Endothelial cell (in vitro differentiated cells): ENCODE measurements at regions not wholly inside any gene's neighbourhood (a gene's known extent, or its start where the extent isn't known, plus 50 kb on each side); places are given as distances from the start of the nearest gene placed in this dataset.

Source experiments
- DNase-seq: peaks from one replicate; pipeline ENCODE4 v3.0.0; 2021; ENCODE audit warnings: low spot score
- H3K27ac Mint-ChIP-seq: one replicate; pipeline ENCODE4 v1.8.0; 2021; ENCODE audit warnings: mixed read lengths, inconsistent platforms; ENCODE audit not compliant: unreplicated experiment
- H3K27me3 Mint-ChIP-seq: one replicate; pipeline ENCODE4 v1.8.0; 2021; ENCODE audit warnings: mild to moderate bottlenecking, moderate library complexity, mixed read lengths, inconsistent platforms; ENCODE audit not compliant: unreplicated experiment
- H3K36me3 Mint-ChIP-seq: one replicate; pipeline ENCODE4 v1.8.0; 2021; ENCODE audit warnings: mild to moderate bottlenecking, low read depth, mixed read lengths, inconsistent platforms; ENCODE audit not compliant: unreplicated experiment
- H3K4me1 Mint-ChIP-seq: one replicate; pipeline ENCODE4 v1.8.0; 2021; ENCODE audit warnings: mild to moderate bottlenecking, mixed read lengths, inconsistent platforms; ENCODE audit not compliant: unreplicated experiment
- H3K4me3 Mint-ChIP-seq: one replicate; pipeline ENCODE4 v1.8.0; 2021; ENCODE audit warnings: mild to moderate bottlenecking, mixed read lengths, inconsistent platforms; ENCODE audit not compliant: unreplicated experiment
- H3K9me3 Mint-ChIP-seq: one replicate; pipeline ENCODE4 v1.8.0; 2021; ENCODE audit warnings: mixed read lengths, inconsistent platforms; ENCODE audit not compliant: unreplicated experiment
- CTCF ChIP-seq: fragments of 200-600 bp; sonication (generic); IDR thresholded peaks from one replicate; pipeline ENCODE4 v1.5.0; 2021; ENCODE audit warnings: antibody characterized with exemption; ENCODE audit not compliant: unreplicated experiment

GRCh38 chr7:88450874-88451273 is 144.2 kb upstream of the STEAP4 start:
- Mint-ChIP-seq H3K27ac (peak overlapping the region; percentile 87), H3K4me1 (peaks cover 9% of the 10 kb centered on the region), H3K4me3 (no peak overlapping the region), H3K36me3 (no peaks in the 10 kb centered on the region), H3K27me3 (no peaks in the 10 kb centered on the region), H3K9me3 (no peaks in the 10 kb centered on the region)
- no peak for DNase-seq
- TF ChIP-seq CTCF = no peak

GRCh38 chr7:88449410-88449809 is 142.7 kb upstream of the STEAP4 start:
- no peak for DNase-seq
- no peaks in the 10 kb centered on the region for H3K9me3 Mint-ChIP-seq
- H3K36me3 Mint-ChIP-seq = no peaks in the 10 kb centered on the region
- no peak overlapping the region for H3K4me3 Mint-ChIP-seq
- H3K4me1 Mint-ChIP-seq = peaks cover 9% of the 10 kb centered on the region
- no peaks in the 10 kb centered on the region for H3K27me3 Mint-ChIP-seq
- H3K27ac Mint-ChIP-seq = no peak overlapping the region
- TF ChIP-seq CTCF = no peak

- TF ChIP-seq CTCF = no peak
- no peaks in the 10 kb centered on the region for H3K4me1 Mint-ChIP-seq
- H3K27ac Mint-ChIP-seq = no peak overlapping the region
- H3K9me3 Mint-ChIP-seq = no peaks in the 10 kb centered on the region
- no peaks in the 10 kb centered on the region for H3K36me3 Mint-ChIP-seq
- no peak overlapping the region for H3K4me3 Mint-ChIP-seq
- no peak for DNase-seq
- no peaks in the 10 kb centered on the region for H3K27me3 Mint-ChIP-seq
These were observed 135.7 kb upstream of the STEAP4 start for GRCh38 chr7:88442413-88442812.

- TF ChIP-seq CTCF = no peak
These were observed 130.4 kb upstream of the STEAP4 start for GRCh38 chr7:88437132-88437531.

GRCh38 chr7:88432301-88432700 is 125.6 kb upstream of the STEAP4 start:
- no peaks in the 10 kb centered on the region for H3K4me1 Mint-ChIP-seq
- H3K4me3 Mint-ChIP-seq = no peak overlapping the region
- TF ChIP-seq CTCF = no peak
- H3K27me3 Mint-ChIP-seq = no peaks in the 10 kb centered on the region
- no peak overlapping the region for H3K27ac Mint-ChIP-seq
- no peaks in the 10 kb centered on the region for H3K36me3 Mint-ChIP-seq
- no peaks in the 10 kb centered on the region for H3K9me3 Mint-ChIP-seq
- DNase-seq = no peak

More at GRCh38 chr7:88437132-88437531, 130.4 kb upstream of the STEAP4 start:
- no peaks in the 10 kb centered on the region for H3K9me3 Mint-ChIP-seq
- no peaks in the 10 kb centered on the region for H3K4me1 Mint-ChIP-seq
- DNase-seq = no peak
- no peak overlapping the region for H3K27ac Mint-ChIP-seq
- no peaks in the 10 kb centered on the region for H3K27me3 Mint-ChIP-seq
- no peaks in the 10 kb centered on the region for H3K36me3 Mint-ChIP-seq
- H3K4me3 Mint-ChIP-seq = no peak overlapping the region
